HG03280 (cell line): ENCODE measurements at regions not wholly inside any gene's neighbourhood (a gene's known extent, or its start where the extent isn't known, plus 50 kb on each side); places are given as distances from the start of the nearest gene placed in this dataset.
"Not testable (repeated sequence)": the region's sequence is repeated elsewhere in the genome, so short reads cannot be mapped to it uniquely, and the experiment has no call there.

ENCODE experiments used
- ATAC-seq: cut with Tn5 transposase; IDR thresholded peaks from one replicate; pipeline ENCODE4 v1.9.1; 2021; ENCODE audit warnings: mild to moderate bottlenecking, moderate library complexity; ENCODE audit not compliant: unreplicated experiment

- no peak for ATAC-seq
These were observed 472.5 kb downstream of the PID1 start for GRCh38 chr2:228798458-228799207.

- ATAC-seq, result no peak
These were observed 474.7 kb downstream of the PID1 start for GRCh38 chr2:228796386-228796785.

- no peak for ATAC-seq
These were observed 478.0 kb downstream of the PID1 start for GRCh38 chr2:228793116-228793515.

GRCh38 chr2:228786901-228787300, 484.2 kb downstream of the PID1 start:
- no peak for ATAC-seq

- no peak for ATAC-seq
These were observed 488.8 kb downstream of the PID1 start for GRCh38 chr2:228782281-228782680.

GRCh38 chr2:228777855-228778355, 493.2 kb downstream of the PID1 start:
- no peak for ATAC-seq

GRCh38 chr2:228774548-228774947, 496.5 kb downstream of the PID1 start:
- no peak for ATAC-seq

- ATAC-seq, result no peak
These were observed 499.3 kb downstream of the PID1 start for GRCh38 chr2:228771774-228772173.

GRCh38 chr2:228771315-228771714, 499.8 kb downstream of the PID1 start:
- ATAC-seq, result no peak

GRCh38 chr2:228768818-228769217, 502.3 kb downstream of the PID1 start:
- ATAC-seq, result no peak

- ATAC-seq, result not testable (repeated sequence)
These were observed 502.9 kb downstream of the PID1 start for GRCh38 chr2:228768141-228768540.

- no peak for ATAC-seq
These were observed 503.9 kb downstream of the PID1 start for GRCh38 chr2:228767196-228767595.

GRCh38 chr2:228763379-228763981, 507.6 kb downstream of the PID1 start:
- ATAC-seq, result no peak

GRCh38 chr2:228762565-228762964, 508.5 kb downstream of the PID1 start:
- no peak for ATAC-seq

- ATAC-seq, result not testable (repeated sequence)
These were observed 515.4 kb downstream of the PID1 start for GRCh38 chr2:228755661-228756060.

GRCh38 chr2:228747483-228747882, 523.6 kb downstream of the PID1 start:
- no peak for ATAC-seq

GRCh38 chr2:228738671-228739380, 532.3 kb downstream of the PID1 start:
- no peak for ATAC-seq

- ATAC-seq, result no peak
These were observed 535.4 kb downstream of the PID1 start for GRCh38 chr2:228735697-228736096.

GRCh38 chr2:228731517-228731916, 539.6 kb downstream of the PID1 start:
- no peak for ATAC-seq

- ATAC-seq, result no peak
These were observed 542.1 kb downstream of the PID1 start for GRCh38 chr2:228728961-228729360.

- ATAC-seq, result no peak
These were observed 543.5 kb upstream of the SPHKAP start for GRCh38 chr2:228725031-228725430.

GRCh38 chr2:228723599-228723998, 542.1 kb upstream of the SPHKAP start:
- ATAC-seq, result no peak
